OCI-LY1 (cell line): ENCODE measurements at regions not wholly inside any gene's neighbourhood (a gene's known extent, or its start where the extent isn't known, plus 50 kb on each side); places are given as distances from the start of the nearest gene placed in this dataset.

Source experiments
- H2AFZ ChIP-seq: fragments of 200-600 bp; sonication (generic), shearing (Covaris generic); 2 replicates; pipeline ENCODE4 v1.6.0; 2014; ENCODE audit warnings: antibody characterized with exemption, mild to moderate bottlenecking, low read length
- H3F3A ChIP-seq: fragments of 200-600 bp; sonication (generic), shearing (Covaris generic); 2 replicates; pipeline ENCODE4 v1.6.0; 2014; ENCODE audit warnings: mild to moderate bottlenecking, antibody characterized with exemption, low read length, moderate library complexity; ENCODE audit not compliant: insufficient read depth
- H3K27ac ChIP-seq: fragments of 200-600 bp; sonication (generic); 2 replicates; pipeline ENCODE4 v1.5.1; 2014; ENCODE audit warnings: low read length, mixed run types, mild to moderate bottlenecking, low read depth; ENCODE audit not compliant: poor library complexity, severe bottlenecking
- H3K27me3 ChIP-seq: fragments of 200-600 bp; sonication (generic); 2 replicates; pipeline ENCODE4 v1.6.0; 2014; ENCODE audit warnings: antibody characterized with exemption, mild to moderate bottlenecking, low read length, moderate library complexity; ENCODE audit not compliant: insufficient read depth
- H3K36me3 ChIP-seq: fragments of 200-600 bp; sonication (generic); 2 replicates; pipeline ENCODE4 v1.6.1; 2014; ENCODE audit warnings: mild to moderate bottlenecking, antibody characterized with exemption, low read length, moderate library complexity, mixed read lengths; ENCODE audit not compliant: insufficient read depth
- H3K4me1 ChIP-seq: fragments of 200-600 bp; sonication (generic); 2 replicates; pipeline ENCODE4 v1.5.1; 2014; ENCODE audit warnings: mild to moderate bottlenecking, low read length, moderate library complexity; ENCODE audit not compliant: insufficient read depth, severe bottlenecking
- H3K4me2 ChIP-seq: fragments of 200-600 bp; sonication (generic), shearing (Covaris generic); 2 replicates; pipeline ENCODE4 v1.6.1; 2014; ENCODE audit warnings: low read length
- H3K4me3 ChIP-seq: fragments of 200-600 bp; sonication (generic); 2 replicates; pipeline ENCODE4 v1.5.1; 2014; ENCODE audit warnings: low read length, low read depth, mild to moderate bottlenecking, mixed read lengths; ENCODE audit not compliant: poor library complexity, severe bottlenecking
- H3K79me2 ChIP-seq: fragments of 200-600 bp; shearing (Covaris generic); 2 replicates; pipeline ENCODE4 v1.6.1; 2016; ENCODE audit warnings: mixed run types, low read length, mixed read lengths; ENCODE audit not compliant: insufficient read depth
- H3K9ac ChIP-seq: fragments of 200-600 bp; sonication (generic), shearing (Covaris generic); 2 replicates; pipeline ENCODE4 v1.6.1; 2014; ENCODE audit warnings: mild to moderate bottlenecking, low read length, mixed read lengths
- H3K9me2 ChIP-seq: fragments of 200-600 bp; sonication (generic), shearing (Covaris generic); 2 replicates; pipeline ENCODE4 v1.6.1; 2014; ENCODE audit warnings: low read depth, mild to moderate bottlenecking, low read length, mixed read lengths
- H3K9me3 ChIP-seq: fragments of 200-600 bp; shearing (Covaris generic); 2 replicates; pipeline ENCODE4 v1.6.1; 2014; ENCODE audit warnings: low read length, mixed read lengths
- H4K20me1 ChIP-seq: fragments of 200-600 bp; sonication (generic), shearing (Covaris generic); 2 replicates; pipeline ENCODE4 v1.6.0; 2016; ENCODE audit warnings: mild to moderate bottlenecking, low read length; ENCODE audit not compliant: insufficient read depth
- EZH2 ChIP-seq: fragments of 200-600 bp; sonication (generic), shearing (Covaris generic); IDR thresholded peaks from 2 replicates; pipeline ENCODE4 v1.8.0; 2017; ENCODE audit warnings: borderline replicate concordance, mixed run types, mild to moderate bottlenecking, antibody characterized with exemption, low read length, moderate library complexity, mixed read lengths
- TF ChIP-seq, protein P1 (sequence below): fragments of 200-600 bp; sonication (generic), shearing (Covaris generic); IDR thresholded peaks from 2 replicates; pipeline ENCODE4 v1.5.1; 2017; ENCODE audit warnings: mild to moderate bottlenecking, antibody characterized with exemption, low read length, moderate library complexity, mixed read lengths

DNA sequence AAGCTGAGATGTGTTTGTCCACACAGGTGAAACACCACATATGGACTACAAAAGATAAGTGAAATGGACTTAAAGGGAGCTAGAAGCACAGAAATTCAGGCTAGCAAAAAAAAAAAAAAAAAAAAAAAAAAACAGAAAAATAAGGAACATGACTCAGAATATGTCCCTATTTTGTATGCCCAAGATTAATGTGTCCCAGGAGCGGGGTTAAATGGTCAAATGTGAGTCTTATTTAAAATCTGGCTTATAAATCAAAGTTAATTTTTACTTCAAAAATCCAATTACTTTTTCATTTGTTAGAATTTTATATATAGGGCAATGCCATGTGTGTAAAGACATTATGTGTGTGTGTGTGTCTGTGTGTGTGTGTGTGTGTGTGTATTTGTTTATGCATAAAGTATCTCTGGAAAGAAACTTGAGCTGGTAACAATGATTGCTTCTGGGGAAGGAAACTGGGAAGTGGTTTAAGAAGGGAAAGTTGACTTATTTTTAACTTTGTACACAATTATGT lies 986.5 kb downstream of the ROBO2 start:
- no peak overlapping the region for H2AFZ ChIP-seq
- H3K9me3 ChIP-seq, result no peaks in the 10 kb centered on the region
- no peaks in the 10 kb centered on the region for H3K79me2 ChIP-seq
- no peak overlapping the region for H3K9ac ChIP-seq
- H3K9me2 ChIP-seq, result no peaks in the 10 kb centered on the region
- H3K4me3 ChIP-seq, result no peak overlapping the region
- peak overlapping the region; percentile 6; the same call in 1 of the 2 replicates for H3K4me2 ChIP-seq
- H3K4me1 ChIP-seq, result peaks cover 36% of the 10 kb centered on the region
- no peaks in the 10 kb centered on the region for H4K20me1 ChIP-seq
- H3F3A ChIP-seq, result no peaks in the 10 kb centered on the region
- H3K27me3 ChIP-seq, result no peaks in the 10 kb centered on the region
- H3K27ac ChIP-seq, result peak overlapping the region; percentile 66
- H3K36me3 ChIP-seq, result no peaks in the 10 kb centered on the region
- TF ChIP-seq, protein P1, sequence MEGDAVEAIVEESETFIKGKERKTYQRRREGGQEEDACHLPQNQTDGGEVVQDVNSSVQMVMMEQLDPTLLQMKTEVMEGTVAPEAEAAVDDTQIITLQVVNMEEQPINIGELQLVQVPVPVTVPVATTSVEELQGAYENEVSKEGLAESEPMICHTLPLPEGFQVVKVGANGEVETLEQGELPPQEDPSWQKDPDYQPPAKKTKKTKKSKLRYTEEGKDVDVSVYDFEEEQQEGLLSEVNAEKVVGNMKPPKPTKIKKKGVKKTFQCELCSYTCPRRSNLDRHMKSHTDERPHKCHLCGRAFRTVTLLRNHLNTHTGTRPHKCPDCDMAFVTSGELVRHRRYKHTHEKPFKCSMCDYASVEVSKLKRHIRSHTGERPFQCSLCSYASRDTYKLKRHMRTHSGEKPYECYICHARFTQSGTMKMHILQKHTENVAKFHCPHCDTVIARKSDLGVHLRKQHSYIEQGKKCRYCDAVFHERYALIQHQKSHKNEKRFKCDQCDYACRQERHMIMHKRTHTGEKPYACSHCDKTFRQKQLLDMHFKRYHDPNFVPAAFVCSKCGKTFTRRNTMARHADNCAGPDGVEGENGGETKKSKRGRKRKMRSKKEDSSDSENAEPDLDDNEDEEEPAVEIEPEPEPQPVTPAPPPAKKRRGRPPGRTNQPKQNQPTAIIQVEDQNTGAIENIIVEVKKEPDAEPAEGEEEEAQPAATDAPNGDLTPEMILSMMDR, result no peak
- TF ChIP-seq EZH2, result no peak

DNA sequence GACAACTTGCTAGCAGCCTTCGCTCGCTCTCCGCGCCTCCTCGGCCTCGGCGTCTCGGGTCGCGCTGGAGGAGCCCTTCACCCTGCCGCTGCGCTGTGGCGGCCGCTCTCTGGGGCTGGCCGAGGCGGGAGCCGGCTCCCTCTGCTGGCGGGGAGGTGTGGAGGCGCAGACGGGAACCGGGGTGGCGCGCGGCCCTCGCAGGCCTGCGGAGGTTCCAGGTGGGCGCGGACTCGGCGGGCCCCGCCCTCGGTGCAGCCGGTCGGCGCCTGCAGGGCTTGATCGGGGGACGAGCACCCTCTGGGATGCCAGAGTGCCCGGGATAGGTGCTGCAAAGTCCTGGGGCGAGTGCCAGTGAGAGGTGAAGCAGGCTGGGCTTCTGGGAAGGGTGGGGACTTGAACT lies 989.9 kb downstream of the ROBO2 start:
- H3K27ac ChIP-seq, result no peak overlapping the region
- H3K4me1 ChIP-seq, result peaks cover 42% of the 10 kb centered on the region
- H3K27me3 ChIP-seq, result no peaks in the 10 kb centered on the region
- H4K20me1 ChIP-seq, result no peaks in the 10 kb centered on the region
- H3K79me2 ChIP-seq, result no peaks in the 10 kb centered on the region
- no peak for TF ChIP-seq EZH2
- TF ChIP-seq, protein P1, result no peak
- no peaks in the 10 kb centered on the region for H3F3A ChIP-seq
- H3K4me3 ChIP-seq, result no peak overlapping the region
- no peak overlapping the region for H2AFZ ChIP-seq
- H3K36me3 ChIP-seq, result no peaks in the 10 kb centered on the region
- no peak overlapping the region for H3K9ac ChIP-seq
- H3K4me2 ChIP-seq, result no peak overlapping the region
- H3K9me2 ChIP-seq, result no peaks in the 10 kb centered on the region
- no peaks in the 10 kb centered on the region for H3K9me3 ChIP-seq

GRCh38 chr3:78035131-78035641 lies 995.3 kb downstream of the ROBO2 start:
- H3K27me3 ChIP-seq, result no peaks in the 10 kb centered on the region
- peak overlapping the region; percentile 49 for H3K4me3 ChIP-seq
- H3K9ac ChIP-seq, result peak overlapping the region; percentile 44; the same call in 1 of the 2 replicates
- H3F3A ChIP-seq, result no peaks in the 10 kb centered on the region
- H3K4me1 ChIP-seq, result peaks cover 42% of the 10 kb centered on the region
- no peaks in the 10 kb centered on the region for H4K20me1 ChIP-seq
- TF ChIP-seq, protein P1, result no peak
- no peak for TF ChIP-seq EZH2
- H3K27ac ChIP-seq, result peak overlapping the region; percentile 92
- no peak overlapping the region; the same call in 1 of the 2 replicates for H2AFZ ChIP-seq
- no peaks in the 10 kb centered on the region for H3K79me2 ChIP-seq
- no peaks in the 10 kb centered on the region for H3K9me3 ChIP-seq
- no peaks in the 10 kb centered on the region for H3K9me2 ChIP-seq
- peak overlapping the region; percentile 77 for H3K4me2 ChIP-seq
- no peaks in the 10 kb centered on the region for H3K36me3 ChIP-seq
